ENCODE measurements at regions not wholly inside any gene's neighbourhood (a gene's known extent, or its start where the extent isn't known, plus 50 kb on each side); places are given as distances from the start of the nearest gene placed in this dataset.

- TF ChIP-seq CTCF (conservative IDR thresholded peaks at IDR 0.05; ENCODE audit: control insufficient read depth, insufficient read depth, low read depth, low read length) = no peak
- DNase-seq (ENCODE audit: low read depth) = peak; percentile 90
- H3K4me3 ChIP-seq (ENCODE audit: control insufficient read depth, low read depth, low read length) = no peak overlapping the region
Observed at GRCh38 chr5:161086461-161086860, 234.4 kb upstream of the ATP10B start.

GRCh38 chr5:161085056-161085455, 233.0 kb upstream of the ATP10B start:
- TF ChIP-seq CTCF (conservative IDR thresholded peaks at IDR 0.05; ENCODE audit: control insufficient read depth, insufficient read depth, low read depth, low read length) = no peak
- peak; percentile 67 for DNase-seq (ENCODE audit: low read depth)
- no peak overlapping the region for H3K4me3 ChIP-seq (ENCODE audit: control insufficient read depth, low read depth, low read length)

GRCh38 chr5:161084115-161084514, 232.1 kb upstream of the ATP10B start:
- no peak for DNase-seq (ENCODE audit: low read depth)
- TF ChIP-seq CTCF (conservative IDR thresholded peaks at IDR 0.05; ENCODE audit: control insufficient read depth, insufficient read depth, low read depth, low read length) = no peak
- no peak overlapping the region for H3K4me3 ChIP-seq (ENCODE audit: control insufficient read depth, low read depth, low read length)

- TF ChIP-seq CTCF (conservative IDR thresholded peaks at IDR 0.05; ENCODE audit: control insufficient read depth, insufficient read depth, low read depth, low read length) = no peak
- DNase-seq (ENCODE audit: low read depth) = peak; percentile 38
- no peak overlapping the region for H3K4me3 ChIP-seq (ENCODE audit: control insufficient read depth, low read depth, low read length)
Observed at GRCh38 chr5:161078793-161079192, 226.8 kb upstream of the ATP10B start.

GRCh38 chr5:161077936-161078545, 226.0 kb upstream of the ATP10B start:
- no peak for DNase-seq (ENCODE audit: low read depth)
- TF ChIP-seq CTCF (conservative IDR thresholded peaks at IDR 0.05; ENCODE audit: control insufficient read depth, insufficient read depth, low read depth, low read length) = no peak
- H3K4me3 ChIP-seq (ENCODE audit: control insufficient read depth, low read depth, low read length) = no peak overlapping the region

GRCh38 chr5:161077496-161077895, 225.5 kb upstream of the ATP10B start:
- TF ChIP-seq CTCF (conservative IDR thresholded peaks at IDR 0.05; ENCODE audit: control insufficient read depth, insufficient read depth, low read depth, low read length) = no peak
- H3K4me3 ChIP-seq (ENCODE audit: control insufficient read depth, low read depth, low read length) = no peak overlapping the region
- DNase-seq (ENCODE audit: low read depth) = no peak

- H3K4me3 ChIP-seq (ENCODE audit: control insufficient read depth, low read depth, low read length) = no peak overlapping the region
- no peak for TF ChIP-seq CTCF (conservative IDR thresholded peaks at IDR 0.05; ENCODE audit: control insufficient read depth, insufficient read depth, low read depth, low read length)
- DNase-seq (ENCODE audit: low read depth) = no peak
Observed at GRCh38 chr5:161064781-161065180, 212.8 kb upstream of the ATP10B start.

Measured in fibroblast of mammary gland (primary cell).